GM19351 (cell line): ENCODE measurements at regions not wholly inside any gene's neighbourhood (a gene's known extent, or its start where the extent isn't known, plus 50 kb on each side); places are given as distances from the start of the nearest gene placed in this dataset.

Source experiments
- ATAC-seq: cut with Tn5 transposase; IDR thresholded peaks from one replicate; pipeline ENCODE4 v1.9.1; 2021; ENCODE audit warnings: mild to moderate bottlenecking, moderate library complexity; ENCODE audit not compliant: unreplicated experiment

GRCh38 chr2:240353086-240353798 lies 82.2 kb upstream of the GPC1 start:
- ATAC-seq = no peak

- no peak for ATAC-seq
Measured at GRCh38 chr2:240353944-240354343, 81.5 kb upstream of the GPC1 start.

GRCh38 chr2:240355001-240355891 lies 80.2 kb upstream of the GPC1 start:
- ATAC-seq = no peak

GRCh38 chr2:240355962-240356361 lies 79.5 kb upstream of the GPC1 start:
- no peak for ATAC-seq

- no peak for ATAC-seq
Measured at GRCh38 chr2:240356700-240357640, 78.5 kb upstream of the GPC1 start.

GRCh38 chr2:240357641-240358012 lies 77.8 kb upstream of the GPC1 start:
- no peak for ATAC-seq

- no peak for ATAC-seq
Measured at GRCh38 chr2:240358080-240358479, 77.4 kb upstream of the GPC1 start.

- ATAC-seq = no peak
Measured at GRCh38 chr2:240358821-240359397, 76.6 kb upstream of the GPC1 start.

GRCh38 chr2:240359695-240360094 lies 75.8 kb upstream of the GPC1 start:
- ATAC-seq = no peak

- no peak for ATAC-seq
Measured at GRCh38 chr2:240360645-240361475, 74.6 kb upstream of the GPC1 start.

GRCh38 chr2:240362216-240362755 lies 73.2 kb upstream of the GPC1 start:
- ATAC-seq = no peak

- no peak for ATAC-seq
Measured at GRCh38 chr2:240362826-240363745, 72.4 kb upstream of the GPC1 start.

- no peak for ATAC-seq
Measured at GRCh38 chr2:240363746-240364581, 71.5 kb upstream of the GPC1 start.

- ATAC-seq = no peak
Measured at GRCh38 chr2:240364582-240364960, 70.9 kb upstream of the GPC1 start.

GRCh38 chr2:240364961-240365775 lies 70.3 kb upstream of the GPC1 start:
- ATAC-seq = no peak

GRCh38 chr2:240365971-240366471 lies 69.4 kb upstream of the GPC1 start:
- ATAC-seq = no peak

- no peak for ATAC-seq
Measured at GRCh38 chr2:240366901-240367300, 68.6 kb upstream of the GPC1 start.
